H1 (cell line): ENCODE measurements at regions not wholly inside any gene's neighbourhood (a gene's known extent, or its start where the extent isn't known, plus 50 kb on each side); places are given as distances from the start of the nearest gene placed in this dataset.

Source experiments
- BCL11A ChIP-seq, 2 experiments: IDR thresholded peaks; one replicate each; pipeline ENCODE4 v1.6.1; 2011; ENCODE audit warnings: low read depth in 2 of 2, low read length in 2 of 2, mild to moderate bottlenecking in 2 of 2
- CHD7 ChIP-seq: fragments of 300-600 bp; sonication (generic); IDR thresholded peaks from 2 replicates; pipeline ENCODE4 v1.7.1; 2012; ENCODE audit warnings: low read length, moderate library complexity, mild to moderate bottlenecking, inconsistent platforms; ENCODE audit not compliant: insufficient replicate concordance
- CTCF ChIP-seq, 3 experiments: IDR thresholded peaks; 1 replicate in 2 of 3; 2 replicates in 1 of 3; pipeline versions ENCODE4 v1.5.1 to v1.6.1; 2011; ENCODE audit warnings: low read length in 3 of 3, mild to moderate bottlenecking in 3 of 3, inconsistent platforms in 2 of 3, low read depth in 1 of 3, moderate library complexity in 1 of 3; ENCODE audit not compliant: insufficient read depth in 1 of 3; ENCODE audit errors: control extremely low read depth in 1 of 3
- FOSL1 ChIP-seq: IDR thresholded peaks from 2 replicates; pipeline ENCODE4 v1.6.1; 2011; ENCODE audit warnings: mild to moderate bottlenecking, low read depth, low read length, moderate library complexity; ENCODE audit not compliant: insufficient read depth
- HDAC2 ChIP-seq, 2 experiments: fragments of 300-600 bp in 1 of 2; sonication (generic) in 1 of 2; IDR thresholded peaks; 2 replicates each; pipeline ENCODE4 v1.6.1; 2011 to 2012; ENCODE audit warnings: low read depth in 2 of 2, low read length in 2 of 2, mild to moderate bottlenecking in 2 of 2, moderate library complexity in 2 of 2, borderline replicate concordance in 1 of 2, inconsistent platforms in 1 of 2
- MAX ChIP-seq: IDR thresholded peaks from 2 replicates; pipeline ENCODE4 v1.6.1; 2012; ENCODE audit warnings: inconsistent platforms
- PHF8 ChIP-seq: fragments of 200-600 bp; sonication (generic); conservative IDR thresholded peaks from 2 replicates; pipeline ENCODE4 v1.7.1; 2012; ENCODE audit warnings: low read depth, mild to moderate bottlenecking, inconsistent platforms, low read length, moderate library complexity
- POLR2A ChIP-seq, 2 experiments: IDR thresholded peaks; 1 replicate in 1 of 2; 2 replicates in 1 of 2; pipeline ENCODE4 v1.6.1; 2011; ENCODE audit warnings: low read depth in 2 of 2, low read length in 2 of 2, mild to moderate bottlenecking in 2 of 2; ENCODE audit errors: control extremely low read depth in 1 of 2
- SIN3A ChIP-seq, 2 experiments: IDR thresholded peaks in 1 of 2; conservative IDR thresholded peaks in 1 of 2; 2 replicates each; pipeline ENCODE4 v1.6.1; 2011 to 2012; ENCODE audit warnings: low read length in 2 of 2, improper control_type of control experiment in 1 of 2, low read depth in 1 of 2, mild to moderate bottlenecking in 1 of 2

GRCh38 chr22:49234459-49234858 is 593.2 kb downstream of the BRD1 start (continued):
- TF ChIP-seq CHD7 (no peak), MAX (no peak), PHF8 (no peak), SIN3A (conservative IDR thresholded peaks at IDR 0.05 in 1 of 2, IDR thresholded peaks at IDR 0.05 in 1 of 2; ENCODE audit: low read depth in 1 of 2, low read length in 2 of 2) (no peak), FOSL1 (no peak), HDAC2 (IDR thresholded peaks at IDR 0.05; ENCODE audit: borderline replicate concordance in 1 of 2, low read depth in 2 of 2, low read length in 2 of 2) (no peak), BCL11A (IDR thresholded peaks at IDR 0.05; ENCODE audit: low read depth in 2 of 2, low read length in 2 of 2) (no peak), CTCF (IDR thresholded peaks at IDR 0.05; ENCODE audit: control extremely low read depth in 1 of 3, insufficient read depth in 1 of 3, low read depth in 1 of 3, low read length in 3 of 3) (no peak), POLR2A (IDR thresholded peaks at IDR 0.05; ENCODE audit: control extremely low read depth in 1 of 2, low read depth in 2 of 2, low read length in 2 of 2) (no peak)
